CD4-positive, CD25-positive, alpha-beta regulatory T cell (primary cell): ENCODE measurements at regions not wholly inside any gene's neighbourhood (a gene's known extent, or its start where the extent isn't known, plus 50 kb on each side); places are given as distances from the start of the nearest gene placed in this dataset.

Source experiments
- ATAC-seq, 2 donors: fragments of 150-1000 bp; cut with Tn5 transposase; one replicate each; pipeline ENCODE4 v1.10.0; 2021; ENCODE audit warnings: low read depth in 2 of 2, moderate number of reproducible peaks in 2 of 2, moderate library complexity in 1 of 2
- DNase-seq, 3 donors: peaks; one replicate each; pipeline versions ENCODE4 v3.0.0 to v3.0.0-alpha.2; 2012 to 2022; ENCODE audit warnings: mixed read lengths in 1 of 3
- H3K27ac ChIP-seq: one replicate; pipeline ENCODE4 v1.7.0; 2013; ENCODE audit warnings: mild to moderate bottlenecking, low read length; ENCODE audit not compliant: insufficient read depth, poor library complexity, severe bottlenecking
- H3K27me3 ChIP-seq: one replicate; pipeline ENCODE4 v1.7.0; 2013; ENCODE audit warnings: low read length; ENCODE audit not compliant: control insufficient read depth, insufficient read depth
- H3K36me3 ChIP-seq: one replicate; pipeline ENCODE4 v1.7.0; 2013; ENCODE audit warnings: mild to moderate bottlenecking, low read length, moderate library complexity; ENCODE audit not compliant: control insufficient read depth, insufficient read depth
- H3K4me1 ChIP-seq: 2 replicates; pipeline ENCODE4 v1.7.0; 2013; ENCODE audit warnings: mild to moderate bottlenecking, low read length; ENCODE audit not compliant: insufficient read depth, control insufficient read depth, poor library complexity, severe bottlenecking
- H3K4me3 ChIP-seq: one replicate; pipeline ENCODE4 v1.7.0; 2013; ENCODE audit warnings: low read depth, mild to moderate bottlenecking, low read length, moderate library complexity
- H3K9me3 ChIP-seq, 2 experiments: 1 replicate in 1 of 2; 2 replicates in 1 of 2; pipeline ENCODE4 v1.7.0; 2013; ENCODE audit warnings: low read length in 2 of 2, mild to moderate bottlenecking in 1 of 2, moderate library complexity in 1 of 2; ENCODE audit not compliant: control insufficient read depth in 2 of 2
- H3K27ac Mint-ChIP-seq, 3 donors: one replicate each; pipeline ENCODE4 v1.8.0; 2020 to 2022; ENCODE audit warnings: mild to moderate bottlenecking in 3 of 3, mixed read lengths in 3 of 3, moderate library complexity in 2 of 3
- H3K27me3 Mint-ChIP-seq: one replicate; pipeline ENCODE4 v1.8.0; 2022; ENCODE audit warnings: mild to moderate bottlenecking, mixed read lengths
- H3K36me3 Mint-ChIP-seq: one replicate; pipeline ENCODE4 v1.8.0; 2020; ENCODE audit warnings: mixed read lengths
- H3K4me1 Mint-ChIP-seq, 4 donors: one replicate each; pipeline ENCODE4 v1.8.0; 2020 to 2022; ENCODE audit warnings: mixed read lengths in 4 of 4, mild to moderate bottlenecking in 1 of 4
- H3K4me3 Mint-ChIP-seq, 4 donors: one replicate each; pipeline ENCODE4 v1.8.0; 2020 to 2022; ENCODE audit warnings: mild to moderate bottlenecking in 4 of 4, mixed read lengths in 4 of 4, moderate library complexity in 3 of 4
- H3K9me3 Mint-ChIP-seq, 7 donors: one replicate each; pipeline ENCODE4 v1.8.0; 2020 to 2022; ENCODE audit warnings: mixed read lengths in 7 of 7, mild to moderate bottlenecking in 3 of 7, moderate library complexity in 2 of 7

DNA sequence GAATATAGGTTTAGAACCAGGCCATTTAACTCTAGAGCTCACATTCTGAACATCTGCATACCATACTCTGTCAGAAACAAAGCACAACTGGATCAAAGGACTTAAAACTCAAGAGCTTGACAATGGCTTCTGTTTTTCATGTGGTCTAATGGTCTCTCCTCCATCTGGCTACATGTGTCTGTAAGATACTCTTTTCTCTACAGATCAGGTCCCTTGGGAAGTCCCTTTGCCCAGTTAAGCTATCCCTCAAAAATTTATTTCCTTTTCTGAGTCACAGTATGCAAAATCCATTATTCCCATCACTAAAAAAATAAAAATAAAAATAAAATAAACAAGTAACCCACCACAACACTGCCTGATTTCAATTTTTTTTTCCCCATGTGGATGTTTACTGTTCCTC, 357.0 kb upstream of the PRMT6 start:
- Histone ChIP-seq H3K36me3 (no peaks in the 10 kb centered on the region), H3K4me3 (no peak overlapping the region), H3K27me3 (no peaks in the 10 kb centered on the region), H3K4me1 (no peaks in the 10 kb centered on the region), H3K27ac (no peak overlapping the region), H3K9me3 (no peaks in the 10 kb centered on the region)
- peaks cover 4 to 31% (median 5%) of the 10 kb centered on the region in 7 donors for H3K9me3 Mint-ChIP-seq
- no peak for DNase-seq
- no peaks in the 10 kb centered on the region for H3K4me1 Mint-ChIP-seq
- no peaks in the 10 kb centered on the region for H3K36me3 Mint-ChIP-seq
- no peak for ATAC-seq
- no peak overlapping the region for H3K4me3 Mint-ChIP-seq
- H3K27ac Mint-ChIP-seq: no peak overlapping the region
- H3K27me3 Mint-ChIP-seq: no peaks in the 10 kb centered on the region

DNA sequence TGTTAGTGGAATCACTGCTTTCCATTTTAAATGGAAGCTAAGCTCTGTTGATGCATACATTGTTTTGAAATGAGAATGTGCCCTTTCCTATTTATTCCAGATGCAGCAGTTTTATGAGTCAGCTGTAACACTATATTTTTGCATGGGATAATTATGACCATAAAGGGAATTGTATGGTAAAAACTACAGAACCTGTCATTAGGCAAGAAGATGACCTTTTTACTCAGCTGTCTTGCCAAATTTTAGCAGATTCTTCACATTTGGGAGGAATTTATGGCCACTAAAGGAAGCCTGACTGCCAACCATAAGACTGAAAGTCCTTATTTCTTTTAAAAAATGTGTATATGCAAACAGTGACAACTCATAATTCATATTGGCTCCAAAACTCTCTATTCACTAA, 356.3 kb upstream of the PRMT6 start:
- H3K4me3 ChIP-seq: no peak overlapping the region
- peaks cover 3 to 35% (median 6%) of the 10 kb centered on the region in 7 donors for H3K9me3 Mint-ChIP-seq
- ATAC-seq (no peak), DNase-seq (no peak)
- no peaks in the 10 kb centered on the region for H3K27me3 ChIP-seq
- H3K27me3 Mint-ChIP-seq: no peaks in the 10 kb centered on the region
- no peaks in the 10 kb centered on the region for H3K9me3 ChIP-seq
- no peaks in the 10 kb centered on the region for H3K36me3 ChIP-seq
- H3K4me1 ChIP-seq: no peaks in the 10 kb centered on the region
- H3K4me1 Mint-ChIP-seq: no peaks in the 10 kb centered on the region
- no peak overlapping the region for H3K27ac ChIP-seq
- H3K36me3 Mint-ChIP-seq: no peaks in the 10 kb centered on the region
- H3K4me3 Mint-ChIP-seq: no peak overlapping the region
- no peak overlapping the region for H3K27ac Mint-ChIP-seq

DNA sequence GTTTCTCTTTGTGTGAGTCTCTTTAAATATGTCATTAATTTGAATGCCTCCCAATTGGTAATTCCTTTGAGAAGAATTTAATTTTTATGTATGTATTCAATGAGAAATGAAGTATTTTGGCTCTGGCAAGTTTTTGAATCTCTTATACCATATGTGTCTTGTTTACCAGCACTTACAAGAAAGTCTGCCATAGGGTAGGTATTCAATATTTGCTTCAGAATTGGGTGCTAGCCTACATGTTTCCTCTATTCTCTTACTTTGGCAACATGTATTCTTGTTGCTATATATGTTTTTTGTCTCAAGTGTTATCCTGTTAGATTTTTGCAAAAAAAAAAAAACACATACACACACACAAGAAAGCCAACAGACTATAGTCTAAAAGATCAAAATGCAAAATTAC, 350.5 kb upstream of the PRMT6 start:
- no peak overlapping the region for H3K4me3 ChIP-seq
- H3K27ac Mint-ChIP-seq: no peak overlapping the region
- no peak overlapping the region for H3K27ac ChIP-seq
- H3K9me3 Mint-ChIP-seq: peaks cover 3 to 24% (median 9%) of the 10 kb centered on the region in 7 donors
- ATAC-seq (no peak), DNase-seq (no peak)
- H3K36me3 Mint-ChIP-seq: no peaks in the 10 kb centered on the region
- no peaks in the 10 kb centered on the region for H3K9me3 ChIP-seq
- H3K4me1 ChIP-seq: no peaks in the 10 kb centered on the region
- no peaks in the 10 kb centered on the region for H3K27me3 ChIP-seq
- no peaks in the 10 kb centered on the region for H3K27me3 Mint-ChIP-seq
- H3K4me1 Mint-ChIP-seq: no peaks in the 10 kb centered on the region
- no peak overlapping the region for H3K4me3 Mint-ChIP-seq
- H3K36me3 ChIP-seq: no peaks in the 10 kb centered on the region

DNA sequence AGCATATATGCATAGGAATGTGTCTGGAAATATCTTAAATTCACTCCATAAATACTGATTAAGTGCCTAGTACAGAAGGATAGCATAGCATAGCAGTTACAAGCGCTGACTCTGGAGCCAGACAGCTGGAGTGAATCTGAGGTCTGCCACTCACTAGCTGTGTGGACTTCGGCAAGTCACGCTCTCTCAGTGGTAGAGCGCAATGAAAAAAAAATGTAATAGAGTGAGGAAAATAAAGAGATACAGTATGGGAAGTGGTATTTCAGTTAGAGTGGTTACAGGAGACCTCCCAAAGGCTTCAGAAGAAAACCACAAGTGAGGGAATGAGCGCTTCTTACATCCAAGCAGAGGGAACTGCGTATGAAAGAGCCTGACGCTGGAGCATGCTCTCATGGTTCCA, 338.9 kb upstream of the PRMT6 start:
- H3K27ac ChIP-seq: no peak overlapping the region
- ATAC-seq: no peak
- no peaks in the 10 kb centered on the region for H3K9me3 ChIP-seq
- H3K4me1 ChIP-seq: no peaks in the 10 kb centered on the region
- H3K4me3 ChIP-seq: no peak overlapping the region
- Mint-ChIP-seq H3K4me3 (no peak overlapping the region), H3K36me3 (no peaks in the 10 kb centered on the region), H3K4me1 (no peaks in the 10 kb centered on the region), H3K27ac (no peak overlapping the region), H3K27me3 (no peaks in the 10 kb centered on the region), H3K9me3 (peaks cover 0 to 5% (median 2%) of the 10 kb centered on the region in 7 donors)
- DNase-seq: no peak
- H3K27me3 ChIP-seq: no peaks in the 10 kb centered on the region
- no peaks in the 10 kb centered on the region for H3K36me3 ChIP-seq

DNA sequence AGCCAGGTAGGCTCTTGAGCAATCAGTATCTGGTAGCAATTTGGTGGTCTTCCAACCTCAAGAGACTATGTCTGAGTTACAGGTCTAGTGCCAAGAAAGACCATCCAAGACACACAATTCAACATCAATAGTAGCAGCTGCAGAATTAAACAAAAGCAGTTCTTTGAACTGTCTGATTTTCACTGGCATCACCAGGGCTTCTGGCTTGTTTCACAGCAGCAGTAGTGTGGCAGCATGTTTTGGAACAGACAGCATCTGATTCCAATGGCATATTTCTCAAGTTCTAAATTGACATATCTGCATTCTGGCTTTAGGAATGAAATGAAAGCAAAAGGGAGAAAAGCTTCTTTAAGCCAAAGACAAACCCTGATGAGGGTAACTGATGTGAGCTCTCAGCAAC, 334.7 kb upstream of the PRMT6 start:
- Histone ChIP-seq H3K27me3 (no peaks in the 10 kb centered on the region), H3K9me3 (no peaks in the 10 kb centered on the region), H3K36me3 (no peaks in the 10 kb centered on the region), H3K4me3 (no peak overlapping the region), H3K27ac (no peak overlapping the region), H3K4me1 (no peaks in the 10 kb centered on the region)
- H3K9me3 Mint-ChIP-seq: peaks cover 2 to 8% (median 5%) of the 10 kb centered on the region in 7 donors
- no peak for ATAC-seq
- H3K4me1 Mint-ChIP-seq: no peaks in the 10 kb centered on the region
- no peak overlapping the region for H3K4me3 Mint-ChIP-seq
- DNase-seq: no peak
- no peak overlapping the region for H3K27ac Mint-ChIP-seq
- no peaks in the 10 kb centered on the region for H3K27me3 Mint-ChIP-seq
- H3K36me3 Mint-ChIP-seq: no peaks in the 10 kb centered on the region

DNA sequence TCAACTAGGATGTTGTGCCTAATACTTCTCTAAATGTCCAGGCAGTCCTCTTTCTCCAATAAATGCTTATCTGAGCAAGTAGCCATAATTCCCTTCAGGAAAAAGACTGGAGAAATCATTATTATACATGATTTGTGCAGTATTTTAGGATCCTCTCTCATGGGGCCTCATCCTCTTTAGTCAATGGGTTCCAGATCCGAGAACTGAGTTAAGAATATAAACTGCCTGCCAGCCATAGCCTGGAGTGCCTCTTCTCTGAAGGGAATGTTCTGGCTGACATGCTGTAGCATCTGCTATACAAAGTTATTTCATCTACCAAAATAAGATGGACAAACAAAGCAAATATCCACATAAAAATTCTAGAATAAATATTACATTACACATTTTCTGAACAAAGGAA, 334.0 kb upstream of the PRMT6 start:
- DNase-seq (no peak), ATAC-seq (no peak)
- Mint-ChIP-seq H3K4me3 (no peak overlapping the region), H3K27me3 (no peaks in the 10 kb centered on the region), H3K4me1 (no peaks in the 10 kb centered on the region), H3K9me3 (peaks cover 2 to 8% (median 5%) of the 10 kb centered on the region in 7 donors), H3K27ac (no peak overlapping the region), H3K36me3 (no peaks in the 10 kb centered on the region)
- H3K27me3 ChIP-seq: no peaks in the 10 kb centered on the region
- no peaks in the 10 kb centered on the region for H3K4me1 ChIP-seq
- no peak overlapping the region for H3K27ac ChIP-seq
- no peak overlapping the region for H3K4me3 ChIP-seq
- H3K9me3 ChIP-seq: no peaks in the 10 kb centered on the region
- no peaks in the 10 kb centered on the region for H3K36me3 ChIP-seq

DNA sequence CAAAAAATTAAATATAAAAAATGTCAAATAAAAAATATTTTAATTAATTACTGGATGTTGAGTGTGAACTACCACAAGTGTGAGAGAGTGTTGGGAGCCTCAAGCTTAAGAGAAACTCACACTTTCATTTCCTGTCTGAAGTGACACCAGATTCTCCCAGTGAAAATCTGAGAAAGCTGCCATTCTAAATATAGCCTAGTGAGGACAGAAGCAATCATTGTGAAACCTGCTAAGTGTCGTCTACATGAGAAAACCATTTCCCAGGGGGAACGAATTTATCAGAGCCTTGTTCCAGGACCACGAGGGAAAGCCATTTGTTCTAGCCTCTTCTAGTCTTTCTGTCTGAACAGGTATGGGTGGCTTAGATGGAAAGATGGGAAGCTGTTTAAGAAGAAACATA, 329.3 kb upstream of the PRMT6 start:
- H3K4me1 ChIP-seq: no peaks in the 10 kb centered on the region
- no peak for ATAC-seq

DNA sequence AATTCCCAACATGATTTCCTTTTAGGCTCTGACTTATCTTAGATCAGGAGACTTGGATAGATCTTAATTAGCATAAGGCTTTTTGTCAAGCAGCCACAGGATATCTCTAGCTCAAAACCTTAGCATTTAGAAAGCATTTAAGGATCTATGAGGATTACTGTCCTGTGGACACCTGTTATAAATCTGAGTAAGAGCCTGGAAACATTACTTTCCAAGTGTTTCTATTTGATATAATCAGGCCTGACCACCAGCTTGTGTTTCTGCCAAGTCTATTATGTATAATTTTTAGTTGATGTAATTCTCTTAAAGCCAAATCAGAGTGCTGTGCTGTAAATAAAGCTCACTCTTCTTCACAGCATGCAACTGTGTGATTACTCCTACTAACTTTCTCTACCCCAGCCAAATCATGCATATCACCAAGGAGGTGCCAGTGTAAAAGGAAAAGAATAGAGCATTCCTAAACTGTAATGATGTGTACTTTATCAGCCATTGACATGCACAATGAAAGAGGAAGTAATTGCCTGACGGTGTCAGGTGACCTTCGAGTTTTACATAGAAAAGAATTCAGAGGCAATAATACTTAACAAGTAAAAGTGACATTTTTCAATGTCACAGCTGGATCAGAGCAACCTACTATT, 309.9 kb upstream of the PRMT6 start:
- no peaks in the 10 kb centered on the region for H3K36me3 Mint-ChIP-seq
- no peak for DNase-seq
- H3K27ac Mint-ChIP-seq: no peak overlapping the region
- H3K4me1 Mint-ChIP-seq: no peaks in the 10 kb centered on the region
- no peak for ATAC-seq
- H3K9me3 ChIP-seq: no peaks in the 10 kb centered on the region
- H3K27ac ChIP-seq: no peak overlapping the region
- no peaks in the 10 kb centered on the region for H3K27me3 ChIP-seq
- no peak overlapping the region for H3K4me3 ChIP-seq
- no peak overlapping the region for H3K4me3 Mint-ChIP-seq
- peaks cover 0 to 19% (median 2%) of the 10 kb centered on the region in 7 donors for H3K9me3 Mint-ChIP-seq
- H3K27me3 Mint-ChIP-seq: no peaks in the 10 kb centered on the region
- H3K36me3 ChIP-seq: no peaks in the 10 kb centered on the region
- no peaks in the 10 kb centered on the region for H3K4me1 ChIP-seq

More for the DNA sequence above, 329.3 kb upstream of the PRMT6 start:
- Mint-ChIP-seq H3K4me1 (no peaks in the 10 kb centered on the region), H3K27me3 (peaks cover 4% of the 10 kb centered on the region), H3K4me3 (no peak overlapping the region), H3K9me3 (peaks cover 1 to 11% (median 6%) of the 10 kb centered on the region in 7 donors), H3K36me3 (no peaks in the 10 kb centered on the region), H3K27ac (no peak overlapping the region)
- Histone ChIP-seq H3K36me3 (no peaks in the 10 kb centered on the region), H3K27ac (no peak overlapping the region), H3K9me3 (no peaks in the 10 kb centered on the region), H3K27me3 (no peaks in the 10 kb centered on the region), H3K4me3 (no peak overlapping the region)
- no peak for DNase-seq
